Mucosa of rectum (tissue), 2 donors: ENCODE measurements at regions not wholly inside any gene's neighbourhood (a gene's known extent, or its start where the extent isn't known, plus 50 kb on each side); places are given as distances from the start of the nearest gene placed in this dataset.

Source experiments
- H3K27ac ChIP-seq, 2 donors: one replicate each; pipeline ENCODE4 v1.7.0; 2013; ENCODE audit warnings: inconsistent platforms in 2 of 2, low read depth in 2 of 2, low read length in 2 of 2
- H3K27me3 ChIP-seq, 2 donors: one replicate each; pipeline ENCODE4 v1.7.0; 2013; ENCODE audit warnings: low read length in 2 of 2; ENCODE audit not compliant: control insufficient read depth in 2 of 2, insufficient read depth in 2 of 2
- H3K36me3 ChIP-seq, 2 donors: one replicate each; pipeline ENCODE4 v1.7.0; 2013; ENCODE audit warnings: low read length in 2 of 2; ENCODE audit not compliant: control insufficient read depth in 2 of 2, insufficient read depth in 2 of 2
- H3K4me1 ChIP-seq, 2 donors: one replicate each; pipeline ENCODE4 v1.7.0; 2013; ENCODE audit warnings: low read length in 2 of 2, mild to moderate bottlenecking in 1 of 2; ENCODE audit not compliant: control insufficient read depth in 2 of 2, insufficient read depth in 2 of 2
- H3K4me3 ChIP-seq, 2 donors: one replicate each; pipeline ENCODE4 v1.7.0; 2013; ENCODE audit warnings: low read length in 2 of 2
- H3K9ac ChIP-seq, 2 donors: one replicate each; pipeline ENCODE4 v1.7.0; 2013; ENCODE audit warnings: low read length in 2 of 2, low read depth in 1 of 2, mild to moderate bottlenecking in 1 of 2
- H3K9me3 ChIP-seq, 2 donors: one replicate each; pipeline ENCODE4 v1.7.0; 2013; ENCODE audit warnings: low read length in 2 of 2; ENCODE audit not compliant: control insufficient read depth in 2 of 2
- donor health status: healthy.
- donor health status: Normal muscosa, but diverticular disease.

GRCh38 chr15:95228856-95229555 is 997.6 kb downstream of the MCTP2 start:
- no peaks in the 10 kb centered on the region for H3K36me3 ChIP-seq
- no peak overlapping the region for H3K4me3 ChIP-seq
- H3K9me3 ChIP-seq = no peaks in the 10 kb centered on the region
- H3K27ac ChIP-seq = no peak overlapping the region
- H3K9ac ChIP-seq = no peak overlapping the region
- no peaks in the 10 kb centered on the region for H3K27me3 ChIP-seq
- H3K4me1 ChIP-seq = no peaks in the 10 kb centered on the region

- Histone ChIP-seq H3K27me3 (no peaks in the 10 kb centered on the region), H3K9ac (no peak overlapping the region), H3K9me3 (peaks cover 0 to 2% of the 10 kb centered on the region in 2 donors), H3K4me3 (no peak overlapping the region), H3K36me3 (no peaks in the 10 kb centered on the region), H3K27ac (no peak overlapping the region), H3K4me1 (no peaks in the 10 kb centered on the region)
Observed at GRCh38 chr15:95235033-95235432, 1003.7 kb downstream of the MCTP2 start.

GRCh38 chr15:95247071-95247984 is 1016.0 kb downstream of the MCTP2 start:
- H3K4me1 ChIP-seq = no peaks in the 10 kb centered on the region

DNA sequence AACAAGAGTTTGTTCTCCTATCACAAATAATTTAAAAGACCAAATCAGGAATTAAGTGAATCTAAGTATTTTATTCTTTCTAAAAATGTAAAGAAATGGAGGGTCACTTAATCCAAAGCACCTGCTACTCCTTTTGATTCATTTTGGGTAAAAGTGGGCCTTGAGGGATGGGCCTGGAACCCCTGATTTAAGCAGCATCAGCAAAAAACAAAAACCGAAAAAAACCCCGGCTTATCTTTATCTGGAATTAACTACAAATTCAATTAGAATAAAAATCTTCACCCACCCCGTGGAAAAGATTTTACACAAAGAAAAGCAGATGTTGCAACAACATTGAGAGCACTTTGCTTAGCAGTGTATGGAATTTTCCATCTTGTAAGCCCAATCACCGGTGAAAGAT is 1018.2 kb downstream of the MCTP2 start:
- no peaks in the 10 kb centered on the region for H3K27me3 ChIP-seq
- H3K4me3 ChIP-seq = no peak overlapping the region
- no peaks in the 10 kb centered on the region for H3K9me3 ChIP-seq
- no peak overlapping the region for H3K27ac ChIP-seq
- H3K4me1 ChIP-seq = no peaks in the 10 kb centered on the region
- H3K9ac ChIP-seq = no peak overlapping the region
- no peaks in the 10 kb centered on the region for H3K36me3 ChIP-seq

More at GRCh38 chr15:95247071-95247984, 1016.0 kb downstream of the MCTP2 start:
- H3K36me3 ChIP-seq = no peaks in the 10 kb centered on the region
- H3K27ac ChIP-seq = no peak overlapping the region
- H3K4me3 ChIP-seq = no peak overlapping the region
- H3K9me3 ChIP-seq = no peaks in the 10 kb centered on the region
- H3K9ac ChIP-seq = no peak overlapping the region
- H3K27me3 ChIP-seq = no peaks in the 10 kb centered on the region

DNA sequence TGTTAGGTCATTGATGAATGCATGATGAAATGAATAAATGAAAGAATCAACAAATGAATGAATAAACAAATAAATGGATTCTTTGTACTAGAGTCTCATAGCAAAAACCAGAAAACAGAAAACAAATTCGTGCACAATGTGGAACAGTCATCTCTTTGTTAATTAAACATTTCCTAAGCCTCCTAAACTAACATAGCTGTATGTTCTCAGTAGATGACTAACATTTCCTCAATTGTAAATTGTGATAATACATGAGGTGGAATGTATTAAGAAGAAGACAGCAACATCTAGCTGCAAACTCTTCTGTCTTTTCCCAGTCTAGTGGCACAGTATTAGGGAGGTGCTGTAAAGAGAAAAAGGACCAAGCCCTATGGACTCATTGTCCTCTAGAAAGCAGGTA is 1021.0 kb downstream of the MCTP2 start:
- no peaks in the 10 kb centered on the region for H3K4me1 ChIP-seq
- H3K27ac ChIP-seq = no peak overlapping the region
- H3K4me3 ChIP-seq = no peak overlapping the region
- no peaks in the 10 kb centered on the region for H3K9me3 ChIP-seq
- no peaks in the 10 kb centered on the region for H3K27me3 ChIP-seq
- H3K36me3 ChIP-seq = no peaks in the 10 kb centered on the region
- H3K9ac ChIP-seq = no peak overlapping the region

DNA sequence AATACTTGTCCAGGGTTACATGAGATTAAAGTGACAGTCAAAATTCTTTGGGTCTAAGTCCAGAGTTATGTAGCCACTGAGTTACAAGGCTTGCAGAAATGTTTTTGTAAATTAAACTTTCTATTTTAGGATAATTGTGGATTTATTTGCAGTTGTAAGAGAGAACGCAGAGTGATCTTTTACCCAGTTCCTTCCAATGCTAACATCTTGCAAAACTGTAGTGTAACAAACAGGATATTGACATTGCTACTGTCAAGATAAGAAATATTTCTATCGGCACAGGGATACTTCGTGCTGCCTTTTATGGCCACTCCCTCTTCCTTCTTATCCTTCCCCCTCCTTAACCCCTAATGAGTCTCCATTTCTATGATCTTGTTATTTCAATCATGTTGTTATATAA is 1022.9 kb downstream of the MCTP2 start:
- Histone ChIP-seq H3K4me1 (no peaks in the 10 kb centered on the region), H3K9me3 (no peaks in the 10 kb centered on the region), H3K27ac (no peak overlapping the region), H3K4me3 (no peak overlapping the region), H3K27me3 (no peaks in the 10 kb centered on the region), H3K36me3 (no peaks in the 10 kb centered on the region), H3K9ac (no peak overlapping the region)

DNA sequence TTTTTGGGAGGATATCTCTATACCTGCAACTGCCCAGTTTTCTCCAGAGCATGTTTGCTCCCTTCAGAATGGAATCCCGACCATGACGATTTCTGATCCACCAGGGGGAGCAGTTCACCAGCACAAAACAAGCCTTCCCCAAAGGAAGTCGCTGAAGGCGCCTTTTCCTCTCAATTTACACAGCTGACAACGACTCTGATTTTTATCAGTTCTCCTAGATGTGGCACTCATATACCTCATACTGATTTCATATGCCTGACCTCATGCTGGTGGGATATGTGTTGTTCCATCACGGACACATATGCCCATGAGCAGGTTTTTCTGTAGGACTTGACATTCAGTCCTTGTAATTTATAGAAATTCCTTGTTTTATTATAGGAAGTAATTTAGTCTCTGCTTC is 1028.2 kb downstream of the MCTP2 start:
- H3K9me3 ChIP-seq = no peaks in the 10 kb centered on the region
- H3K4me1 ChIP-seq = no peaks in the 10 kb centered on the region

DNA sequence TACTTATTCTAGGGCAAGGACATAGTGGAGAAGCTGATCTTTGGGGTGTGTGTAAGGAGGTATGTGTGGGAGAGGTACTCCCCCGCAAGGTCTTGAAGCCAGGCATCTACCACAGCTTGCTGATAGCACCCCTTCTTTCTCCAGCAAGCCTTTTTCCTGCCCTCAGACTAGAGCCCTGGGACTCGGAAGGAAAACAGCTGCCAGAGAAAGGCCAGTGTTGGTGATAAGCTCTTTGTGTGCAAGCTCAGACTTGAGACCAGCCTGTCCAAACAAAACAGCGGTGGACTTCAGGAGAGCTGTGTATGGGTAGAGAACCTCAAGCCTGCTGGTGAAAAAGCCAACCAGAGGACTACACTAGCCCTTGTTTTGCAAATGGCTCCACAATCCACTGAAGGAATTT is 1028.6 kb downstream of the MCTP2 start:
- H3K27me3 ChIP-seq = no peaks in the 10 kb centered on the region
- H3K4me1 ChIP-seq = no peaks in the 10 kb centered on the region
- H3K9ac ChIP-seq = no peak overlapping the region
- no peak overlapping the region for H3K4me3 ChIP-seq
- no peaks in the 10 kb centered on the region for H3K36me3 ChIP-seq
- no peak overlapping the region for H3K27ac ChIP-seq
- H3K9me3 ChIP-seq = no peaks in the 10 kb centered on the region

More for the DNA sequence above, 1028.2 kb downstream of the MCTP2 start:
- Histone ChIP-seq H3K4me3 (no peak overlapping the region), H3K9ac (no peak overlapping the region), H3K36me3 (no peaks in the 10 kb centered on the region), H3K27me3 (no peaks in the 10 kb centered on the region), H3K27ac (no peak overlapping the region)

DNA sequence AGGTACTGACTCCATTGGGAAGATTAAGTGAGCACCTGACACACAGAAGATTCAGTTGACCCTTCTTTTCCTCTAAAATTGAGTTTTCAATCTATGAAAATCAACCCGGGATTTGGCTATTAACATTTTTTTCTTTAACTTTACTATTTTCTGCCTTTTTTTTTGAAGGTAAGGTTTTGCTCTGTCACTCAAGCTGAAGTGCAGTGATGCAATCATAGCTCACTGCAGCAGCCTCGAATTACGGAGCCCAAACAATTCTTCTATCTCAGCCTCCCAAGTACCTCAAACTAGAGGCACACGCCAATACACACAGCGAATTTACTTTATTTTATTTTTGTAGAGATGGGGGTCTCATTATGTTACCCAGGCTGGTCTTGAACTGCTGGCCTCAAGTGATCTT is 1029.5 kb downstream of the MCTP2 start:
- Histone ChIP-seq H3K9ac (no peak overlapping the region), H3K4me3 (no peak overlapping the region), H3K9me3 (no peaks in the 10 kb centered on the region), H3K36me3 (no peaks in the 10 kb centered on the region), H3K4me1 (no peaks in the 10 kb centered on the region), H3K27me3 (no peaks in the 10 kb centered on the region), H3K27ac (no peak overlapping the region)

DNA sequence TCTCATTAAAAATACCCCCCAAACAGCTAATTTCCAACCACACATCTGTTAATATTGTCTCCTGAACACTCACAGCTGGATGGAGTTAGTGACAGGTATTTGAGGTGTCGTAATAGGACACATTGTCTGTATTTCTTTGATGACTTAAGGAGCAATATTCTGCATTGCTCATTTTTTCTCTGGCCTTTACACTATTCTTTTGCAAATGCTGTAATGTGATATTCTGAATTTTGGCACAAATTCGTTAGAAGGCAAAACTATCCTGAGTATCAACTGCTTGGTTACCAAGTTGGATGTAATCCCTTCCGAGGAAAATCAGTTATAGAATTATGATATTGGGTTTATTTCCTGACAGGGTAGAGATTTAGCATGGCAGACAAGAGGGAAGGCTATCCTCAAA is 1030.2 kb downstream of the MCTP2 start:
- no peak overlapping the region for H3K9ac ChIP-seq
- H3K27me3 ChIP-seq = no peaks in the 10 kb centered on the region
- H3K36me3 ChIP-seq = no peaks in the 10 kb centered on the region
- no peak overlapping the region for H3K4me3 ChIP-seq
- no peak overlapping the region for H3K27ac ChIP-seq
- H3K9me3 ChIP-seq = no peaks in the 10 kb centered on the region
- H3K4me1 ChIP-seq = no peaks in the 10 kb centered on the region
